A673 (cell line): ENCODE measurements at regions not wholly inside any gene's neighbourhood (a gene's known extent, or its start where the extent isn't known, plus 50 kb on each side); places are given as distances from the start of the nearest gene placed in this dataset.

Experiments used
- CTCF ChIP-seq: fragments of 300-800, 200-600 bp; sonication (generic); conservative IDR thresholded peaks from 2 replicates; pipeline ENCODE4 v1.5.1; 2017; ENCODE audit warnings: low read depth, mild to moderate bottlenecking, antibody characterized with exemption, low read length, moderate library complexity, mixed read lengths
- EZH2 ChIP-seq: fragments of 200-600 bp; sonication (generic); IDR thresholded peaks from 2 replicates; pipeline ENCODE4 v1.6.1; 2017; ENCODE audit warnings: borderline replicate concordance, low read depth, mild to moderate bottlenecking, mixed read lengths, antibody characterized with exemption, low read length; ENCODE audit not compliant: poor library complexity, severe bottlenecking

GRCh38 chr16:55147396-55147795, 176.6 kb upstream of the IRX6 start:
- TF ChIP-seq CTCF (no peak), EZH2 (no peak)
